Hematopoietic multipotent progenitor cell treated with erythropoietin and hydrocortisone succinate and interleukin-3 and kit ligand, for 15 days (in vitro differentiated cells): ENCODE measurements at regions not wholly inside any gene's neighbourhood (a gene's known extent, or its start where the extent isn't known, plus 50 kb on each side); places are given as distances from the start of the nearest gene placed in this dataset.
A peak's percentile ranks its signal among the peaks of the same experiment; 100 is the strongest.
"Not testable (repeated sequence)": the region's sequence is repeated elsewhere in the genome, so short reads cannot be mapped to it uniquely, and the experiment has no call there.

Experiments
- DNase-seq: peaks from one replicate; pipeline ENCODE4 v3.0.0-alpha.2; 2015; ENCODE audit warnings: low spot score

DNA sequence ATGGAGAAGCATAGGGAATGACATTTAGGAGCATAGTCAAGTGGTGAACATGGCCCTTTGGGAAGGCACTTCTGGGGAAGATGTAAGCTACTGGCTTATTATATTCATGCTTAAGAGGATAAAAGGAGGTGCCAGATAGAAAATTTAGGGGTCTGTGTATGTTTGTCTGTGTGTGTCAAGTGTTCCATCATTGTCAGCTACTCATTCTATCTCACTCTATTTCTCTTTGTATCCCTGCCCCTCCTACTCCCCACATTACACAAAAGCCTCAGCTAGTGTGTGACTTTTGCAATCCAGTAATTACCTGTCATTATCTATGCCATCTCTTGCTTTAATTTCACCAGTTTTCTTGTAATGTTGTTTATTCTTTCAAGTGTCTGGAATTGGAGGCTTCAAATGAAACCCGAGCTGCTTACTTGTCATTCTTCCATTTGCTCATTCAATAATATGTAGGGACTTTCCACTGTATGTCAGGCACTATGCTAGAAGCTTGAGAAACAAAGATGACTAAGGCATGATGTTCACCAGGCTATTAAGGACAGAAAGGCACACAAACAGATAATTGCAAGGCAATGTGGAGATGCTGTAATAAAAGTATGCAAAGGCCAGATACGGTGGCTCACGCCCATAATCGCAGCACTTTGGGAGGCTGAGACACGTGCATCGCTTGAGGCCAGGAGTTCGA lies 229.8 kb upstream of the TEX13C start:
- no peak for DNase-seq

DNA sequence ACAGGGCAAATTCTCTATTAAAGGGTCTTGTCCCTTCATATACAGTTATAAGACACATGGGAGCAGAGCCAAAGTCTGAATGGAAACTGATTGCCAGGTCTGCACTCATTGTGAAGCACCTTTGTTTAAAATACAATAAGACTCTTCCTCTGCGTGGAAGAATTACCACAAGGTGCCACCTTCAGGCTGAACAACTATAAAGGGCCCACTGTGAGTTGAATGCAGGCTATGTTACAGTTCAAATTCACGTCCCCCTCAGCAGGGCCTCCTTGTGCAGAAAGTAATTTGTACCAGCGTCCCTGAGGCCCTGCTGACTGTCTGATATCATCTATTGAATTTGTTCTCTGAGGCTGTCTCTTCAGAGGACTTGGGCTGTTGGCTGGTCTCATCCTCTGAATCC lies 225.8 kb upstream of the TEX13C start:
- DNase-seq, result no peak

DNA sequence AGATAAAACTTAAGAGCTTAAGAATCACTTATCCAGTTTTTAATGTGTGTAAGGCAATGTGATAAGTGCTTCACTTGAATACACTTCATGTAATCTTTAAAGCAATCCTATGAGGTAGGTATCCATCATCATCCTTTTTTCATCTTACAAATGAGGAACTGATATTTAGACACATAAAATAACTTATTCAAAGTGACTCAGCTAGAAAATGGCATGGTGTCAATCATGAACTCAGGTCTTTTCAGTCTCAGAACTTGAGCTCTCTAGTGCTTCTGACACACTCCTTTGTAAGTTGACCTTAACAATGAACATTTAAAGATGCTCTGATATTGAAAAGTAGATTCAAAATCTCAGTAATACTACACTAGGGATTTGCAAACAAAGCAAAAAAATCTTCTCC lies 224.8 kb upstream of the TEX13C start:
- DNase-seq, result no peak

DNA sequence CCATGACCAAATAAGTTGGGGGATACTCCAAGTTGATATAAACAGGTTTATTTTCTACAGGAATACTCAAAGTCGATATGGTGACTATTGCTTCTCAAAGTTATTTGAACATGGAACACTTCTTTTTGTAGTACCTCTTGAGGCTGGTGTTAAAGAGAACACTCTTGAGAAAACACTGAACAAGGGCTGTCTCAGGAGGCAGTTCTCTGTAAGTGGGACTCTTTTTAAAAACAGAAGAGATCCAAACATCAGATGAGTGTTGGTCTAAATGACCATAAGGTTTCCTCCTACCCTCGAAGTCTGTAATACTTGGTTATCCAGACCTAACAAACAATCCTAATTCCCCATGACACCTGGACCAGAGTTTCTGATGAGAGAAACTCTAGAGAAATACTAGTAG lies 223.2 kb upstream of the TEX13C start:
- DNase-seq, result no peak

DNA sequence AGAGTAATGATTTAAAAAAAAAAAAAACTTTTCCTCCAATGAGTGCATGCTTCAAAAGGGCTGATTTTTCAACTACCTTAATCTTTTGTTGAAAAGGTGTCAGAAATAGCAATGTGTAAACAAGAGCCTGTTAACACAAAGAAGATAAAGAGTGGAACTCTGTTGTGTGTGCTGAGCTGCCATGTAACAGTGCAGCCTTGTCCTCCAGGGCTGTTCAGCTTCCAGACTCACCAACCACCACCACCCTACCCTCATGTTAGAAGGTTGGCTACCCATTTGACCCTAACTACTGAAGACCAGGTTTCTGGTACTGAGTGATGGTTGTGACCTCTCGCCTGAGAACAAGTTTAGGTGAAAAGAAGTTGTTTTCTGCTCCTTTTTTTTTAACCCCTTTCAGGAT lies 222.8 kb upstream of the TEX13C start:
- DNase-seq, result no peak

DNA sequence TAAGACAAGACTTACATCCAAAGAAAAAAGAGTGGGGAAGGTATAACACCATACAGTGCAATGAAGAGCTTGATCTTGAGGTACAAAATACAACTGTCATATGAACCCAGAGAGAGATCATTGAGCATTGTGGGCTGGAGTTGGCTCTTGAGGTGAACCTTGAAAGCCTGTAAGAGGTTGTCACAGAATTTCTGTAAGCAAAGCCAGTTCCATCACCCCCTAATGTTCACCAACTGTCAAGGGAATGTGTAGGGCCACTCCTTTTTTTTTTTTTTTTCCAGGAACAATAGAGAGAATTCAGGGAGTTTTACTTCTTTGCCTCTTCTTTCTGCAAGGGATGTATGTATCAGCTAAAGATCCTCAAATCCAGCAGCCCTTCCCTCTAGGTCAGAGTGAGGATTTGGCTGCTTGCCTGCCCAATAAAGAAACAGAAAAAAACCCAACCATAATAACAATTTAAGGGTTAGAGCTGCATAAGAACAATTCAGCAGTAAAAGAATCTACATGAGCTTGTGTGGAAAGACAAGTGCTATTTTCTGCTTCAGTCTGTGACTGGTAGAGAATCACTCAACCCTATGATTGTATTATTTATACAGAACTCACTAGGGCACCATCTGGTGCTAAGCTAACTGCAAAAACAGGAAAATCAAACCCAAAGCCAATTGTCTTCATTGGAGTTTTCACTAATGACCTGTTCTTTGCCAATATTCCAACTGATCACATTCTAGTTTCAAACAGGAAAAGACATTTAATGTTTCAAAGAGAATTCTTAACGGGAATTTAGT lies 217.5 kb upstream of the TEX13C start:
- DNase-seq, result no peak

DNA sequence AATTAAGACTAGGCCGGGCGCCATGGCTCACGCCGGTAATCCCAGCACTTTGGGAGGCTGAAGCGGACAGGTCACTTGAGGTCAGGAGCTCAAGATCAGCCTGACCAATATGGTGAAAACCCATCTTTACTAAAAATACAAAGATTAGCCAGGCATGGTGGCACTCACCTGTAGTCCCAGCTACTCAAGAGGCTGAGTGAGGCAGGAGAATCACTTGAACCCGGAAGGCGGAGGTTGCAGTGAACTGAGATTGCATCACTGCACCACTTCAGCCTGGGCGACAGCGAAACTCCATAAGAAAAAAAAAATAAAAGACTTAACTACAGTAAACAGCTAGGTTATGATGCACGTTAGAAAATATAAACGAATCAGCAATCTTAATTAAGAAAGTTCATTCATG lies 216.0 kb upstream of the TEX13C start:
- no peak for DNase-seq

DNA sequence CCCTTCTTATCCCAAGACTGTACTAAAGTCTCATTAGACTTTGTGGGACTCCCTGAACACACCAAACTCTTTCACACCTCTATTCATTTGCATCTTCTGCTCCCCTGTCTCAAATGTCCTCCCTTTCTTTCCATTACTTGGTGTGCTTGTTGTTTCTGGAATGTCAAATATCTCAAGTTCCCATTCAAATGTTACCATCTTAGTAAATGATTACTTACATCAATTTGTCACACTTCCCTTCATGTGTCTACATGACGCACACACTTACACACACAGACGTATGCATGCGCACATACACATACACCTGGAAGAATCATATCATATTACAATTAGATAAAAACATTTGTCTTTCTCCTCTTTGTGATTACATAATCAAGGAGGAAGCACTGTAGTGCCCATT lies 210.8 kb upstream of the TEX13C start:
- no peak for DNase-seq

DNA sequence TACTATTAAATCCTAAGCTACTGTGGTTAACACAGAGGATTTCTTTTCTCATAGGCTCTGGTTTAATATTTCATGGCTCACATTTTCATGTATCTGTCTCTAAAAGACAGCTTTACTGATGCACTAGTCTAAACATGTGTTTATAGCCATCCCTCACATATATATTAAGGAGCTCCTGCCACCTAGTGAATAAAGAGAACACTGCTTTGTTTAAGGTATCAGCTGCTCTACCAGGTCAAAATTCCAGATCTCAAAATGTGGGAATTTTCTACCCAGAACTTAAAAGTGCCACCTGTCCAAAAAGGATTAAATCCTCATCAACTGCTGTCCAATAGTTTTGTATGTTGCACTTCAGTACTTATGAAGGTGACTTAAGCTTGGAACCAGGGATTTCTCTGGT lies 188.5 kb upstream of the TEX13C start:
- DNase-seq, result no peak

DNA sequence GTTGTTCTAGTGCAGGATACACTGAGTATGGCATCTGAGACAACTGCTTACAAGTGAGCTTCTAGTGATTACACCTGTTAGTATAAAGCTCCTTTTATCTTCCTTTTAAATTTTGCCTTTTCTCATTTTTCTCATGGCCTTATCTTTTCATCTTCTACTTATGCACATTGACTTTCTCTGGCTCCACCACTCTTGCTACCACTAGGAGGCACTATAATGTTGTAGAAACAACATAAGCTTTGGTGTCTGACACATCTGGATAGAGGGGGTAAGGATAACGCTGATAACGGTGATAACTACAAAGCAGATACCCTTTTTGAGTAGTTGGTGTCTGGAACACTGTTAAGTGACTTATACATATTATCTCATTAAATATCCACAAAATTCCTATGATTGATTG lies 187.4 kb upstream of the TEX13C start:
- DNase-seq, result peak; percentile 3

DNA sequence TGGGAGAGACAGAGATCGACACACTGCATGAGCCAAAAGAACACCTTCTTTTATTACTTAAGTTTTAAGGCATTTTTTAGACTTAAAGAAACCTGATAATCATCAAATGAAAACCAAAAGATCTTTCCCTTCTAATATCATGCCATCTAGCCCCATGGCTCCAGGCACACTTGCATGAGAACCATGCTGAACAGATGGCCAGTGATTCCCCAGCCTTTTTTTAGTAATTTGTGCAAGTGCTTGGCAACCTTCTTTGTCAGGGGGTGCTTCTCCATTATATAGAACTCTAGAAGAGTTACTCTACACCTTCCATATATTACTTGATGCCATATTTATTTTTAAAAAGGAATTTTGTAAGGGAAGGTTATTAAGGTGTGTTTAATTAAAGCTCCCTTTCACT lies 182.2 kb upstream of the TEX13C start:
- no peak for DNase-seq

DNA sequence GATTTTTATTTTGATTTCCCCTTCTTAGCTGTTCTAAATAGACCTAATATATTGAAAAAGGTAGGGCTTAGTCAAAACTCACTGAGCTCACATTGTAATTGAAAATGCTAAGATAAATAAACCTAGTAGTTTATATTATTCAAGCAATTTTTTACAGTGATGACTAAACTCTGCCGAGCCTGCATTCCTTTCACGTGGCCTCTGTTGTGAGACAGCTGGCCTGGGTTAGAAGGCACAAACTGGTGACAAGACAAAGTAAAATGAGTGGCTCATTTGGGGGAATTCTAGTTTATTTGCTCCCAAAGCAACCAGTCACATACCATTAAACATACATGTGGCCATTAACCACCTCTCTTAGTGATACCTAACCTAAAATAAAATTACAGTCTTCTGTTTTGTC lies 169.4 kb upstream of the TEX13C start:
- DNase-seq, result no peak

DNA sequence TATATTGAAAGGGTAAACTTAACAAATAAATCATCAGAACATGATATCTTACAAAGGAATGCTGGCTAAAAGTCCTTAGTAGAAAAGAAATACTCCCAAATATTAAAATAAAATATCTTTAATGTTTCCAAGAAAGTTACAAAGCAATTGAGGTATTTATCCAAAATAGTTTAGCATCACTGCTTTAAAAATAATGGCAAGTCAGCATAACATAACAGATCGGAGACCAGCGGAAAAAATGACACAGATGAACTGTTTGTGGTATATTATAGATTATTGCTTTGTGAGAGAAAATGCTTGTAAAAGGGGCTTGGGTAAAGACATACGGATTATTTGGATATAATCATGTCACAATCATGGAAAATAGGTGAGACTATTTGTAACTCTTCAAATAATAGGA lies 168.5 kb upstream of the TEX13C start:
- no peak for DNase-seq

DNA sequence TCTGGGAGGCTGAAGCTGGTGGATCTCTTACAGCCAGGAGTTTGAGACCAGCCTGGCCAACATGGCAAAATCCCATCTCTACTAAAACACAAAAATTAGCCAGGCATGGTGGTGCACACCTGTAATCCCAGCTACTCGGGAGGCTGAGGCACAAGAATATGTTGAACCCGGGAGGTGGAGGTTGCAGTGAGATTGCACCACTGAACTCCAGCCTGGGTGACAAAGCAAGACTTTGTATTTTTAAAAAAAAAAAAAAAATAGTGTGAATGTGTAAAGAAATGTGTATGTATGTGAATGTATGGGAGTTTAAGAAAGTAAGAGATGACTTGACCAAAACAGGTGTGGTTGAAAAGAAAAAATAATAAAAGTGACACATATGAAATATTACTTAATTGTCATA lies 167.7 kb upstream of the TEX13C start:
- DNase-seq, result no peak

DNA sequence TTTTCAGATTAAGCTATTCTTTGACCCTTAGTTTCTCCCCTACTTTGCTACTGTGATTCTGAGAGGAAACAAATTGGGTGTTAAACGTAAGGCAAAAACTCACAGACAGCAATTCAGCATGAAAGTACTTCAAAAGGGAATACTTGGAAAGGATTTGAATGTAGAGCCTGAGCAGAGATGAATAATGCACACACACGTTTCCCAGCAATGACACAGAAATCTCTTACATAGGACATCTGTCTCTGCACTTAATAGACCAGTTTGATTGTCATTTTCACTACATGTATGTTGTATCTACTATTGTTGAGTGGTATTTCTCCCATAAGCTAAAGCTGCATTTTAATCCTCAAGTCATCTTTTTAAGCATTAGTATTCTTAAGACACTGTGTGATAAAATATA lies 166.1 kb upstream of the TEX13C start:
- no peak for DNase-seq

DNA sequence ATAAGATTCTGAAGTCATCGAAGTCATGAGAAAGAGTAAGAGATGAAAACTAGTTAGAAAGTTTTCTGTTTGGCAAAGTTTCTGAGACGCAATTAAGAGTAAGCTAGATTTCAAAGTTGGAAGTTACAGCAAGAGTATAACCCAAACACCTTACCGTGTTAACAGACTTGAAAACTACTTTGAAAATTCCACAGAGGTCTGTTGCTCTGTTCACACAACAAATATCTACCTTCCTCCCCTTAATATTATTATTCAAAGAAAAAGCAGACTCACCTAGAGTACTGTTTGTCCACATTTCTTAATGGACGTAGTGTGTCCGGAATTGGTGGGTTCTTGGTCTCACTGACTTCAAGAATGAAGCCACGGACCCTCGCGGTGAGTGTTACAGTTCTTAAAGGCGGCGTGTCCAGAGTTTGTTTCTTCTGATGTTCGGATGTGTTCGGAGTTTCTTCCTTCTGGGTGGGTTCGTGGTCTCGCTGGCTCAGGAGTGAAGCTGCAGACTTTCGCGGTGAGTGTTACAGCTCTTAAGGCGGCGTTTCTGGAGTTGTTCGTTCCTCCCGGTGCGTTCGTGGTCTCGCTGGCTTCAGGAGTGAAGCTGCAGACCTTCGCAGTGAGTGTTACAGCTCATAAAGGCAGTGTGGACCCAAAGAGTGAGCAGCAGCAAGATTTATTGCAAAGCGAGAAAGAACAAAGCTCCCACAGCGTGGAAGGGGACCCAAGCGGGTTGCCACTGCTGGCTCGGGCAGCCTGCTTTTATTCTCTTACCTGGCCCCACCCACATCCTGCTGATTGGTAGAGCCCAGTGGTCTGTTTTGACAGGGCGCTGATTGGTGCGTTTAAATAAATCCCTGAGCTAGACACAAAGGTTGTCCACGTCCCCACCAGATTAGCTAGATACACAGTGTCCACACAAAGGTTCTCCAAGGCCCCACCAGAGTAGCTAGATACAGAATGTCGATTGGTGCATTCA lies 165.1 kb upstream of the TEX13C start:
- not testable (repeated sequence) for DNase-seq

DNA sequence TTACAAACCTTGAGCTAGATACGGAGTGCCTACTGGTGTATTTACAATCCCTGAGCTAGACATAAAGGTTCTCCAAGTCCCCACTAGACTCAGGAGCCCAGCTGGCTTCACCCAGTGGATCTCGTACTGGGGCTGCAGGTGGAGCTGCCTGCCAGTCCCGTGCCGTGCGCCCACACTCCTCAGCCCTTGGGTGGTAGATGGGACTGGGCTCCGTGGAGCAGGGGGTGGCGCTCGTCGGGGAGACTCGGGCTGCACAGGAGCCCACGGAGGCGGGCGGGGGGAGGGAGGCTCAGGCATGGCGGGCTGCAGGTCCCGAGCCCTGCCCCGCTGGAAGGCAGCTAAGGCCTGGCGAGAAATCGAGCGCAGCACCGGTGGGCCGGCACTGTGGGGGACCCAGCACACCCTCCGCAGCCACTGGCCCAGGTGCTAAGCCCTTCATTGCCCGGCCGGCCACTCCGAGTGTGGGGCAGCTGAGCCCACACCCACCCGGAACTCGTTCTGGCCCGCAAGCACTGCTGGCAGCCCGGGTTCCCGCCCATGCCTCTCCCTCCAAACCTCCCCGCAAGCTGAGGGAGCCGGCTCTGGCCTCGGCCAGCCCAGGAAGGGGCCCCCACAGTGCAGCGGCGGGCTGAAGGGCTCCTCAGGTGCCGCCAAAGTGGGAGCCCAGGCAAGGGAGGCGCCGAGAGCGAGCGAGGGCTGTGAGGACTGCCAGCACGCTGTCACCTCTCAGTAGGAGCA lies 164.2 kb upstream of the TEX13C start:
- DNase-seq, result not testable (repeated sequence)

DNA sequence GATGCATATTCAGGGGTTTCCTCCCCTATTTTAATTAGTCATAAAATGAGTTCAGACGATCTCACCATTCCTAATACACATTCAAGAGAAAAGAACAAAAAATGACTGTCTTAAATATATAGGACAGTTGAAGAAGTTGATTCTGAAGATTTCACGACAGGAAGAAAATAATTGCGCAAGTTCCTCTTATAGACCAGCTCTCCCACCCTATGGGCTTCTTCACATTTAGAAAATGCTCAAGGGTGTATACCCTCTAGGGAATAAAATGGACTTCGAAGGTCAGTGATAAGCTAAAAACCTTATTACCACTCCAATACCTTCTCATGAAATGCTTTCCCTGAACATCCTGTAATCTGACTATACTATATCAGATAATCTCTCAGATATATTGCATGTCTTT lies 149.2 kb upstream of the TEX13C start:
- no peak for DNase-seq

DNA sequence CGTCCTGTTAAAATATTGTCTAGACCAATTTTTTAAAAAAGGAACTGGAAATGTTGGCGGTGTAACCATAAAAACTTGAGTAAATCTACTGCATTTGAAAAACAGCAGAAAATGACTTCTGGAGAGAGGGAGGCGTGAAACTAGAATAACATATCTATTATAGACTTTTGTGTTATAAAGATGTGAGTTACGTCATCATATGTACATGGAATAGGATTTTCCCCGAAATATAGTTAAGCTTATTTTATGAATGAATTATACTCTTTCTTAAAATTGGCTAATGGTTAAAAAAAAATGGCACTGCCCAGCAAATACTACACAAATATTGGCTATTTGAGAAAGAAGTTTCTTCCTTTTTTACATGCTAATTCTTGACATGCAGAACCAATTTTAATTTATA lies 147.1 kb upstream of the TEX13C start:
- DNase-seq, result no peak

DNA sequence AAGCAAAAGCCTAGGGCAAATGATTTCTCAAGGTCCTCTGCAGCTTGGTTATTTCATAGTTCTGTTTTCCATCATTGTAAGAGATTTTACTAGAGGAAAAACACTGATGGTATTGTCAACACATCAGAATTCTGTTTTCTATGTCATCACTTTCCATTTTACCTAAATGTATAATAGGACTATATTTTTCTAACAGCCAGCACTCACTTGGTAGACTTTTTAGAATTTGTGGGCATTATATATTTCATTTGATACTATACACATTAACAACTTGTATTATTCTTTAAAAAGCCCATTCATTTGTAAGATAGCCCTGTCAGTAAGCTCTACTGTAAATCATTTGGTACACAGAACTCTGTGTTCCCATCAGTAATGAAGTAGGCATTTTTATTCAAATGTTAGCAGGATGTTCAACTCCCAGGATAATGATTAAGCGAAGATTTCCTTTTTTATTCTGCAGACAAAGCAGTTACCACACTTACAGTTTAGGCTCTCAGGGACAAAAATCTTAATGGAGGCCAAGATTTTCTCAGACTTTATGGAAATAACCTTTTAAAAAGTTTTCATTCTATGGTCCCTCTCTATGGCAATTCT lies 143.6 kb upstream of the TEX13C start:
- DNase-seq, result no peak

DNA sequence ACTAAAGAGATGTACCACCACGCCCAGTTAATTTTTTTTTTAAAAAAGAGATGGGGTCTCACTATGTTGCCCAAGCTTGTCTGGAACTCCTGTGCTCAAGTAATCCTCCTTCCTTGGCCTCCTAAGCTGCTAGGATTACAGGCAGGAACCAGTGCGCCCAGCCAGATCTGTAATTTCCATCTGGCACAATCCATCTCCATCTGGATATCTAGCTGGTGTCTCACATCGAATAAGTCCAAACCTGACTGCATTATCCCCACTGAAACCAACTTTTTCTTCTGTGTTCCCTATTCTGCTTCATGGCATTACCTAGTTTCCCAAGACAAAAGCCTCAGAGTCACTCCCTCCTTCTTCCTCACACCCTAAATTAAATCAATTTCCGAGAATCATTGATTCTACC lies 125.8 kb upstream of the TEX13C start:
- no peak for DNase-seq

DNA sequence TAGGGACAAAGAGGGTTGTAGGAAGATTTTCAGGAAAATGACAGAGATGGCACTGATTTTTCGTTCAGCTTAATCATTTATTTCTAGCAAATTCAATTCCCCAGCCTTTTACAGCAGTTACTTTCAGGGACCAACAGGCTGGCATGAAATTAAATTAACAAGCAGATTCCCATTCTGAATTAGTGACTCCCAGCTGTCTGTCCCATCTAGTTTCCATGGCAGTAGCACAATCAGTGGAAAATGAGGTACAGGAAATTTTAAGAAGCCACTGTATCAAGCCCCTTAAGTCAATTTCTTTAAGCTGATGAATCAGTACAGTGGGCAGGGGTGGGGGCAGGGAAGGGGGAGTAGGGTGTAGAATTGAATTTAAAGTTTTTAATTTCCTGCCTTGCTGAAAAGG lies 121.1 kb upstream of the TEX13C start:
- no peak for DNase-seq
